CD4-positive, alpha-beta T cell treated with Interleukin-1 beta for 1 hour (primary cell): ENCODE measurements at regions not wholly inside any gene's neighbourhood (a gene's known extent, or its start where the extent isn't known, plus 50 kb on each side); places are given as distances from the start of the nearest gene placed in this dataset.
"Not testable (repeated sequence)": the region's sequence is repeated elsewhere in the genome, so short reads cannot be mapped to it uniquely, and the experiment has no call there.

Experiments
- DNase-seq, 2 donors: peaks; one replicate each; pipeline ENCODE4 v3.0.0-alpha.2; 2020 to 2022

GRCh38 chr5:124796495-124796894 lies 50.1 kb upstream of the ZNF608 start:
- DNase-seq, result no peak

DNA sequence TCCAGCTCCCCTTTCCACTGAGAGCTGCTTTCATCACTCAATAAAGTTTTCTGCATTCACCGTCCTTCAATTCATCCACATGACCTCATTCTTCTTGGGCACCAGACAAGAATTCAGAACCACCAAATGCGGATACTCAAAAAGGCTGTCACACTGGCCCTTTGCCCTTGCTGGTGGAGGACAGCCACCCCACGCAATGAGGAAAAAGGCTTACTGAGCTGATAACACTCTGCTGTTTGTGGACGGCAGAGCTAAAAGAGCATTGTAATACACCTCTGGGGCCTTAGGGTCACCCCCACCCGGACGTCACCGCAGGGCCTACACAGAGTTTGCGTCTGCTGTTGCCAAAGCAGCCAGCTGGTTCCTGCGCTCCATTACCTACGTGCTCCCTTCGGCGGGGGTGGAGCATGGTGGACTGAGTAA lies 51.2 kb upstream of the ZNF608 start:
- no peak for DNase-seq

DNA sequence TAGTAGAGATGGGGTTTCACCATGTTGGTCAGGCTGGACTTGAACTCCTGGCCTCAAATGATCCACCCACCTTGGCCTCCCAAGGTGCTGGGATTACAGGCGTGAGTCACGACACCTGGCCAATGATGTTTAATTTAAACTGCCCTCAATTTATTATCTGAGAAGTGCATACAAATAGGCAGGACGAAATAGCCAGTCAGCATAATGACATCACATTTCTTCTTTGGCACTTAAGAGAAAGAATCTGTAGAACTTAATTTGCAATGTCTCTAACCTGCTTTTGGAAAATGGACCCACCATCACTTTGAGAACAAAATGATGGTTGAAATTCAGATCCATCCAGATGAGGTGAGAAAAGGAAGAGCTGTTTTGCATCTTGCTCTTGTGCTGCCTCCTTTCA lies 52.5 kb upstream of the ZNF608 start:
- DNase-seq, result no peak

- no peak for DNase-seq
These were observed 55.1 kb upstream of the ZNF608 start for GRCh38 chr5:124801551-124801950.

GRCh38 chr5:124803617-124804323 lies 57.3 kb upstream of the ZNF608 start:
- DNase-seq, result no peak

DNA sequence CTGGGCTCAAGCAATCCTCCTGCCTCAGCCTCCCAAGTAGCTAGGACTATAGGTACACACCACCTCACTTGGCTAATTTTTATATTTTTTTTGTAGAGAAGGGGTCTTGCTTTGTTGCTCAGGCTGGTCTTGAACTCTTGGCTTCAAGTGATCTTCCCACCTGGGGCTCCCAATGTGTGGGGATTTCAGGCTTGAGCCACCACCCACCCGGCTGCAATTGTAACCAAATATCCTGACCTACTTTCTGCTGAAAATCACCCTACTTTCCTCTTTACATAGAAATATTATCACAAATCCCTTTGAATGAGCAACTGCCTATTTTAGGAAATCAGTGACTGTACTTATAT lies 59.6 kb upstream of the ZNF608 start:
- DNase-seq, result no peak

GRCh38 chr5:124806373-124807077 lies 60.1 kb upstream of the ZNF608 start:
- no peak for DNase-seq

- no peak for DNase-seq
These were observed 62.4 kb upstream of the ZNF608 start for GRCh38 chr5:124808842-124809268.

- no peak for DNase-seq
These were observed 64.1 kb upstream of the ZNF608 start for GRCh38 chr5:124810396-124811006.

GRCh38 chr5:124812771-124813358 lies 66.4 kb upstream of the ZNF608 start:
- DNase-seq, result no peak

DNA sequence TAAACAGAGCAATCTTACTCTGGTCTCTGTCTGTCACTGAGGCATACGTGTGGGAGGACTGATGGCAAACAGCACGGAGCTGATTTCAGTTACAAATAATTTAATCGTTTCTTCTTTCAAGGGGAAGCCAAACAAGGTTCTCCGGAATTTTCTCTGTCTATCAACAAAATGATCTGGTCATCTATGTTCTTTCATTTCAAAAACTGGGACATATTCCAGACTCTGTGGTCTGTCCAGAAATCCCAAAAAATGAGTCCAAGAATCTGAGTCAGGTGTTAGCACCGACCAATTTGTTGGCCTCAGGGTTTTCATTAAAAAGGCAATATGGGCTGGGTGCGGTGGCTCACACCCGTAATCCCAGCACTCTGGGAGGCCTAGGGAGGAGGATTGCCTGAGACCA lies 69.9 kb upstream of the ZNF608 start:
- no peak for DNase-seq

DNA sequence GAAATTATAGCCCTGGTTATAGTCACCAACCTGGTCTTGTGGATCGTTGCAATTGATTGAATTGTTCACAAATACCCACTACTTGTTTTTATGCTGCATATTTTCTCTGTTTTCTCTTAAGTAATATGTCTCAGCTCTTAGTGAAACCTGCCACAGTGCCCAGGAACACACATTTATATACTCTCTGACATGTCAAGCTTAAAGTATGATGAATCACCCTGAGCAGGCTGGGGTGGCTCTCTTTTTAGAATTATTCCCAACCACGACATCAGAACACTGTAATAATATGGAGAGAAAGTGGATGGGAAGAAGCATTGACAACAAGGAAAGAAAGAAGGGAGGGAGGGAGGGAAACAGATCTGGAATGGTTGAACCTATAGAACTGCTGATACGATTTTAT lies 72.8 kb upstream of the ZNF608 start:
- no peak for DNase-seq

DNA sequence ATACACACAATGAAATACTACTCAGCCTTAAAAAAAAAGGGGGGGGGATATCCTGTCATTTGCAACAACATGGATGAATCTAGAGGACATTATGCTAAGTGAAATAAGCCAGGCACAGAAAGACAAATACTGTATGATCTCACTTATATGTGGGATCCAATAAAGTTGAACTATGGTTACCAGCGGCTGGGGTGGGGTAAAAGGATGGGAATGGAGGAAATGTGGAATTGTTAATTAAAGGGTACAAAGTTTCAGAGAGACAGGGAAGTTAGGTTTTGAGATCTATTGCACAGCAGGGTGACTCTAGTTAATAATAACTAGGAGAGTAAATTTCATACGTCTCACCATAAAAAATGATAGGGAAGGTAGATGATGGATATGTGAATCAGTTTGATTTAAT lies 76.2 kb upstream of the ZNF608 start:
- DNase-seq, result no peak

- DNase-seq, result no peak
These were observed 76.9 kb upstream of the ZNF608 start for GRCh38 chr5:124823380-124823779.

DNA sequence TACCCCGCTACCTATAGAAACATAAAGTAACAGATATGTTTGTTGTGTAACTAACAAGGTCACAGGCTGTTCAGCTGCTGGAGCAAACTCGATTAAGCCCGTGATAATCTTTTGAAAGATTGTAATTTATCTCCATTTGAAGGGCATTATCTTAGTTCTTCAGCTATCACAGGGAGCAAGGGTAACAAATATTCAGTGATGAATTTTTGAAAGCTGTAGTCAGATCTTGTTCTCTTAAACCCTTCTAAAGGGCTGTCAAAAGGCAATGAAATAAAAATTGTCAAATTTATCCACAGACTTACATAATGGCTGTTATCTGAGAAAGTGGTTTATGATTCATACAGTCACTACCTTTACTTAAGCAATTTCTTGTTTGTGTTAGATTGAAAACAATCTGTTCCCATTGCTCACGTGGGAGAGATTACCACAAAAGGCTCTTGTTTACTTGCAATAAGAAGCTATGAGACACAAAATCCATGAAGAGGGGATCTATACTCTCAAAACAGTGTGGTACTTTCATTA lies 78.3 kb upstream of the ZNF608 start:
- no peak for DNase-seq

DNA sequence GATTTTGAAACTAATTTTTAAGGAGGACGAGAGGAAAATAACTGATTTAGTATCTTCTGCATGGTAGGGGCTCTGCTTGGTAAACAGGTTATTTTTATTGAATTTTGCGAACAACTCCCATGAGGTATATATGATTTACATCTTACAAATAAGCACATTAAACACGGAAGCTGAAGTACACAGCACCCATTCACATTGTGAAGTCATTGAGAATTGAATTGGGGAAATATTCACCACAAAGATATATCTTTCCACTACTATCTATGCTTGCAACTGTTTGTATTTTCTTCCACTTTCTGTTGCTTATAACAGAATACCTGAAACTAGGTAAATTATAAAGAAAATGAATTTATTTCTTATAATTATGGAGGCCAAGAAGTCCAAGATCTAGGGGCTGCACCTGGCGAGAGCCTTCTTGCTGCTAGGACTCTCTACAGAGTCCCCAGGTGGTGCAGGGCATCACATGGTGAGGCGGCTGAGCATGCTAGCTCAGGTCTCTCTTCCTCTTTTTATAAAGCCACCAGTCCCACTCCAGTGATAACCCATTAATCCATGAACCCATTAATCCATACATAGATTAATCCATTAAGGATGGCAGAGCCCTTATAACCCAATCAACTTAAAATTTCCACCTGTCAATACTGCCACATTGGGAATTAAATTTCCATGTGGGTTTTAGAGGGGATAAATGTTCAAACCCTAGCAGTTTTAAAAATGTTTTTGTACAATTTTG lies 79.0 kb upstream of the ZNF608 start:
- peak in 1 of 2 donors; percentile 50 for DNase-seq

- DNase-seq, result no peak
These were observed 79.5 kb upstream of the ZNF608 start for GRCh38 chr5:124825983-124826337.

DNA sequence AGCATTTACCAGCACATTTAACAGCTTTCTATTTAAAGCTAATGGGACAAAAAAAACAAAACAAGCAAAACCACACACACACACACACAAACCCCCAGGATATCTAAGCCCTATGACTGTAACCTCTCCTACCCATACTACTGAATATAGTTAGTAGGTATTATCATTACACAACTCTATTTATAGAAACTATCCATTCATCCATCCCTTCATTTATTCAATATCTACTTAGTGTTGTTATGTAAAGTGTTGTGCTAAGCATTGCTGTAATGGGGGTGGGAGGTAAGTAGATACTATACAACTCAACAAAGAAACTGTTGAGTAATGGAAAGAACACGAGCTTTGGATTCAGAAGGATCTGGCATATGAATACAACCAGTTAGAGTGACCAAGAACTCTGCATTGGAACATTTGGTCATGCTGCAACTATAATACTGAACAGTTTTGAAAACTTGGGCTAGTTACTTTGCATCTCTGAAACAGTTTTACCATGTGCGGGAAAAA lies 82.3 kb upstream of the ZNF608 start:
- DNase-seq, result no peak

- DNase-seq, result no peak
These were observed 85.3 kb upstream of the ZNF608 start for GRCh38 chr5:124831687-124832240.

GRCh38 chr5:124832510-124832909 lies 86.1 kb upstream of the ZNF608 start:
- DNase-seq, result no peak

DNA sequence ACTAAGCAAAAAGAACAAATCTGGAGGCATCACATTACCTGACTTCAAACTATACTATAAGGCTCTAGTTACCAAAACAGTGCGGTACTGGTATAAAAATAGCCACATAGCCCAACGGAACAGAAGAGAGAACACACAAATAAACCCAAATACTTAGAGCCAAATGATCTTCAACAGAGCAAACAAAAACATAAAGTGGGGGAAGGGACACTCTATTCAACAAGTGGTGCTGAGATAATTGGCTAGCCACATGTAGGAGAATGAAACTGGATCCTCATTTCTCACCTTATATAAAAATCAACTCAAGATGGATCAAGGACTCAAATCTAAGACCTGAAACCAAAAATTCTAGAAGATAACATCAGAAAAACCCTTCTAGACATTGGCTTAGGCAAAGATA lies 89.9 kb upstream of the ZNF608 start:
- DNase-seq, result not testable (repeated sequence)

GRCh38 chr5:124839371-124839998 lies 93.0 kb upstream of the ZNF608 start:
- DNase-seq, result no peak
